ENCODE measurements at regions not wholly inside any gene's neighbourhood (a gene's known extent, or its start where the extent isn't known, plus 50 kb on each side); places are given as distances from the start of the nearest gene placed in this dataset.

GRCh38 chr3:117059956-117060270, 350.3 kb downstream of the TUSC7 start:
- Histone ChIP-seq H3K79me1 (replicated peaks; ENCODE audit: low read length, poor library complexity, severe bottlenecking) (no peaks in the 10 kb centered on the region), H2AK5ac (ENCODE audit: low read length, severe bottlenecking) (no peak overlapping the region), H3K36me3 (ENCODE audit: control insufficient read depth in 1 of 2, insufficient read depth in 2 of 2, low read depth in 1 of 2, low read length in 2 of 2) (no peaks in the 10 kb centered on the region), H3K9me3 (ENCODE audit: control insufficient read depth, low read length) (no peaks in the 10 kb centered on the region), H3K4me1 (ENCODE audit: control insufficient read depth, insufficient read depth, low read depth, low read length) (no peaks in the 10 kb centered on the region), H3K27ac (ENCODE audit: low read length, poor library complexity, severe bottlenecking) (no peak overlapping the region), H3K4me3 (ENCODE audit: insufficient read depth in 1 of 2, low read depth in 1 of 2, low read length in 2 of 2) (no peak overlapping the region), H3K4me2 (ENCODE audit: low read length, poor library complexity, severe bottlenecking) (no peak overlapping the region), H4K91ac (ENCODE audit: low read length) (no peak overlapping the region), H2BK12ac (ENCODE audit: low read length in 2 of 2) (no peak overlapping the region), H4K8ac (ENCODE audit: low read length) (no peak overlapping the region), H3K14ac (ENCODE audit: low read length in 2 of 2) (no peak overlapping the region), H3K4ac (ENCODE audit: low read depth in 1 of 2, low read length in 2 of 2) (no peak overlapping the region), H2BK5ac (ENCODE audit: low read depth, low read length, poor library complexity, severe bottlenecking) (no peak overlapping the region), H2AFZ (ENCODE audit: low read depth, low read length) (no peak overlapping the region), H3K18ac (ENCODE audit: low read depth in 1 of 2, low read length in 2 of 2) (no peak overlapping the region), H3K27me3 (ENCODE audit: control insufficient read depth in 1 of 2, insufficient read depth in 1 of 2, low read length in 2 of 2) (no peaks in the 10 kb centered on the region), H2BK120ac (ENCODE audit: low read depth, low read length) (no peak overlapping the region), H3K9ac (ENCODE audit: low read length) (peak overlapping the region; percentile 24), H2BK15ac (ENCODE audit: low read depth, poor library complexity, severe bottlenecking) (no peak overlapping the region), H3K23ac (ENCODE audit: low read length in 2 of 2) (no peak overlapping the region)
- no peak for DNase-seq
- 89% methylated on average over 3 of the region's 3 CpGs for WGBS

- H2BK5ac ChIP-seq (ENCODE audit: low read depth, low read length, poor library complexity, severe bottlenecking) = no peak overlapping the region
- H3K36me3 ChIP-seq (ENCODE audit: control insufficient read depth in 1 of 2, insufficient read depth in 2 of 2, low read depth in 1 of 2, low read length in 2 of 2) = no peaks in the 10 kb centered on the region
- peak overlapping the region in 1 of 2 experiments; percentile 21 for H3K4me3 ChIP-seq (ENCODE audit: insufficient read depth in 1 of 2, low read depth in 1 of 2, low read length in 2 of 2)
- no peaks in the 10 kb centered on the region for H3K9me3 ChIP-seq (ENCODE audit: control insufficient read depth, low read length)
- no peak overlapping the region for H2BK15ac ChIP-seq (ENCODE audit: low read depth, poor library complexity, severe bottlenecking)
- no peak overlapping the region for H4K91ac ChIP-seq (ENCODE audit: low read length)
- H2AFZ ChIP-seq (ENCODE audit: low read depth, low read length) = no peak overlapping the region
- H3K4ac ChIP-seq (ENCODE audit: low read depth in 1 of 2, low read length in 2 of 2) = no peak overlapping the region
- WGBS = 91% methylated on average over 1 of the region's 1 CpG
- no peaks in the 10 kb centered on the region for H3K79me1 ChIP-seq (replicated peaks; ENCODE audit: low read length, poor library complexity, severe bottlenecking)
- no peak overlapping the region for H2AK5ac ChIP-seq (ENCODE audit: low read length, severe bottlenecking)
- no peak overlapping the region for H3K27ac ChIP-seq (ENCODE audit: low read length, poor library complexity, severe bottlenecking)
- H2BK120ac ChIP-seq (ENCODE audit: low read depth, low read length) = no peak overlapping the region
- H3K18ac ChIP-seq (ENCODE audit: low read depth in 1 of 2, low read length in 2 of 2) = no peak overlapping the region
- H3K23ac ChIP-seq (ENCODE audit: low read length in 2 of 2) = no peak overlapping the region
- no peak overlapping the region for H2BK12ac ChIP-seq (ENCODE audit: low read length in 2 of 2)
- no peak overlapping the region for H3K4me2 ChIP-seq (ENCODE audit: low read length, poor library complexity, severe bottlenecking)
- H4K8ac ChIP-seq (ENCODE audit: low read length) = no peak overlapping the region
- no peak overlapping the region for H3K14ac ChIP-seq (ENCODE audit: low read length in 2 of 2)
- H3K27me3 ChIP-seq (ENCODE audit: control insufficient read depth in 1 of 2, insufficient read depth in 1 of 2, low read length in 2 of 2) = no peaks in the 10 kb centered on the region
- H3K4me1 ChIP-seq (ENCODE audit: control insufficient read depth, insufficient read depth, low read depth, low read length) = no peaks in the 10 kb centered on the region
- H3K9ac ChIP-seq (ENCODE audit: low read length) = peak overlapping the region; percentile 52
- DNase-seq = no peak
Measured at GRCh38 chr3:117063930-117064329, 354.4 kb downstream of the TUSC7 start.

GRCh38 chr3:117068301-117068700, 358.7 kb downstream of the TUSC7 start:
- H3K27ac ChIP-seq (ENCODE audit: low read length, poor library complexity, severe bottlenecking) = no peak overlapping the region
- no peak for DNase-seq
- H3K23ac ChIP-seq (ENCODE audit: low read length in 2 of 2) = no peak overlapping the region
- H2BK15ac ChIP-seq (ENCODE audit: low read depth, poor library complexity, severe bottlenecking) = no peak overlapping the region
- H2AFZ ChIP-seq (ENCODE audit: low read depth, low read length) = no peak overlapping the region
- H3K4ac ChIP-seq (ENCODE audit: low read depth in 1 of 2, low read length in 2 of 2) = no peak overlapping the region
- H2AK5ac ChIP-seq (ENCODE audit: low read length, severe bottlenecking) = no peak overlapping the region
- no peak overlapping the region for H3K4me2 ChIP-seq (ENCODE audit: low read length, poor library complexity, severe bottlenecking)
- no peaks in the 10 kb centered on the region for H3K4me1 ChIP-seq (ENCODE audit: control insufficient read depth, insufficient read depth, low read depth, low read length)
- H3K14ac ChIP-seq (ENCODE audit: low read length in 2 of 2) = no peak overlapping the region
- no peaks in the 10 kb centered on the region for H3K9me3 ChIP-seq (ENCODE audit: control insufficient read depth, low read length)
- no peaks in the 10 kb centered on the region for H3K36me3 ChIP-seq (ENCODE audit: control insufficient read depth in 1 of 2, insufficient read depth in 2 of 2, low read depth in 1 of 2, low read length in 2 of 2)
- H3K18ac ChIP-seq (ENCODE audit: low read depth in 1 of 2, low read length in 2 of 2) = no peak overlapping the region
- H4K8ac ChIP-seq (ENCODE audit: low read length) = no peak overlapping the region
- no peak overlapping the region for H2BK12ac ChIP-seq (ENCODE audit: low read length in 2 of 2)
- H2BK120ac ChIP-seq (ENCODE audit: low read depth, low read length) = no peak overlapping the region
- H2BK5ac ChIP-seq (ENCODE audit: low read depth, low read length, poor library complexity, severe bottlenecking) = no peak overlapping the region
- WGBS = 82% methylated on average over 2 of the region's 2 CpGs
- no peak overlapping the region for H3K9ac ChIP-seq (ENCODE audit: low read length)
- no peak overlapping the region for H4K91ac ChIP-seq (ENCODE audit: low read length)
- no peaks in the 10 kb centered on the region for H3K27me3 ChIP-seq (ENCODE audit: control insufficient read depth in 1 of 2, insufficient read depth in 1 of 2, low read length in 2 of 2)
- H3K4me3 ChIP-seq (ENCODE audit: insufficient read depth in 1 of 2, low read depth in 1 of 2, low read length in 2 of 2) = no peak overlapping the region
- H3K79me1 ChIP-seq (replicated peaks; ENCODE audit: low read length, poor library complexity, severe bottlenecking) = no peaks in the 10 kb centered on the region

GRCh38 chr3:117074826-117075225, 365.2 kb downstream of the TUSC7 start:
- Histone ChIP-seq H3K9me3 (ENCODE audit: control insufficient read depth, low read length) (no peaks in the 10 kb centered on the region), H3K4ac (ENCODE audit: low read depth in 1 of 2, low read length in 2 of 2) (no peak overlapping the region), H2BK120ac (ENCODE audit: low read depth, low read length) (no peak overlapping the region), H2BK5ac (ENCODE audit: low read depth, low read length, poor library complexity, severe bottlenecking) (no peak overlapping the region), H3K79me1 (replicated peaks; ENCODE audit: low read length, poor library complexity, severe bottlenecking) (no peaks in the 10 kb centered on the region), H3K4me3 (ENCODE audit: insufficient read depth in 1 of 2, low read depth in 1 of 2, low read length in 2 of 2) (no peak overlapping the region), H3K36me3 (ENCODE audit: control insufficient read depth in 1 of 2, insufficient read depth in 2 of 2, low read depth in 1 of 2, low read length in 2 of 2) (no peaks in the 10 kb centered on the region), H3K27me3 (ENCODE audit: control insufficient read depth in 1 of 2, insufficient read depth in 1 of 2, low read length in 2 of 2) (no peaks in the 10 kb centered on the region), H3K4me2 (ENCODE audit: low read length, poor library complexity, severe bottlenecking) (no peak overlapping the region), H2BK12ac (ENCODE audit: low read length in 2 of 2) (no peak overlapping the region), H3K18ac (ENCODE audit: low read depth in 1 of 2, low read length in 2 of 2) (no peak overlapping the region), H4K8ac (ENCODE audit: low read length) (no peak overlapping the region), H3K23ac (ENCODE audit: low read length in 2 of 2) (no peak overlapping the region), H2BK15ac (ENCODE audit: low read depth, poor library complexity, severe bottlenecking) (no peak overlapping the region), H4K91ac (ENCODE audit: low read length) (no peak overlapping the region), H3K9ac (ENCODE audit: low read length) (peak overlapping the region; percentile 16), H3K4me1 (ENCODE audit: control insufficient read depth, insufficient read depth, low read depth, low read length) (no peaks in the 10 kb centered on the region), H2AK5ac (ENCODE audit: low read length, severe bottlenecking) (no peak overlapping the region), H3K27ac (ENCODE audit: low read length, poor library complexity, severe bottlenecking) (no peak overlapping the region), H2AFZ (ENCODE audit: low read depth, low read length) (no peak overlapping the region), H3K14ac (ENCODE audit: low read length in 2 of 2) (no peak overlapping the region)
- DNase-seq = no peak
- 56% methylated on average over 3 of the region's 3 CpGs for WGBS

Data from mesenchymal stem cell (in vitro differentiated cells and primary cell).